HEK293T (cell line): ENCODE measurements at regions not wholly inside any gene's neighbourhood (a gene's known extent, or its start where the extent isn't known, plus 50 kb on each side); places are given as distances from the start of the nearest gene placed in this dataset.

Experiments
- ARNT ChIP-seq: fragments of 450-650 bp; IDR thresholded peaks from 2 replicates; pipeline ENCODE4 v1.6.1; 2017; ENCODE audit warnings: mild to moderate bottlenecking
- BHLHE40 ChIP-seq: fragments of 450-650 bp; IDR thresholded peaks from 2 replicates; pipeline ENCODE4 v1.6.1; 2016; ENCODE audit warnings: mild to moderate bottlenecking, moderate library complexity, borderline replicate concordance
- ELF4 ChIP-seq: fragments of 450-650 bp; IDR thresholded peaks from 2 replicates; pipeline ENCODE4 v1.6.1; 2017; ENCODE audit warnings: antibody characterized with exemption
- FOXA1 ChIP-seq: fragments of 450-650 bp; IDR thresholded peaks from 2 replicates; pipeline ENCODE4 v1.6.1; 2016; ENCODE audit warnings: mild to moderate bottlenecking
- FOXK2 ChIP-seq: fragments of 450-650 bp; IDR thresholded peaks from 2 replicates; pipeline ENCODE4 v1.6.1; 2016; ENCODE audit warnings: mild to moderate bottlenecking
- L3MBTL2 ChIP-seq: fragments of 450-650 bp; conservative IDR thresholded peaks from 2 replicates; pipeline ENCODE4 v1.6.1; 2016; ENCODE audit warnings: mild to moderate bottlenecking
- LEF1 ChIP-seq: fragments of 450-650 bp; IDR thresholded peaks from 2 replicates; pipeline ENCODE4 v1.6.1; 2017; ENCODE audit warnings: mild to moderate bottlenecking, borderline replicate concordance
- NFRKB ChIP-seq: fragments of 450-650 bp; IDR thresholded peaks from 2 replicates; pipeline ENCODE4 v1.6.1; 2016; ENCODE audit warnings: mild to moderate bottlenecking, moderate library complexity
- SP1 ChIP-seq: fragments of 450-650 bp; IDR thresholded peaks from 2 replicates; pipeline ENCODE4 v1.6.1; 2017
- SUZ12 ChIP-seq: fragments of 450-650 bp; IDR thresholded peaks from 2 replicates; pipeline ENCODE4 v1.6.1; 2016; ENCODE audit warnings: mild to moderate bottlenecking
- TARDBP ChIP-seq: fragments of 450-650 bp; IDR thresholded peaks from 2 replicates; pipeline ENCODE4 v1.6.1; 2016
- ZNF384 ChIP-seq: fragments of 450-650 bp; IDR thresholded peaks from 2 replicates; pipeline ENCODE4 v1.6.1; 2016
- TF ChIP-seq, protein P1 (sequence below): fragments of 450-650 bp; IDR thresholded peaks from 2 replicates; pipeline ENCODE4 v1.6.1; 2016

DNA sequence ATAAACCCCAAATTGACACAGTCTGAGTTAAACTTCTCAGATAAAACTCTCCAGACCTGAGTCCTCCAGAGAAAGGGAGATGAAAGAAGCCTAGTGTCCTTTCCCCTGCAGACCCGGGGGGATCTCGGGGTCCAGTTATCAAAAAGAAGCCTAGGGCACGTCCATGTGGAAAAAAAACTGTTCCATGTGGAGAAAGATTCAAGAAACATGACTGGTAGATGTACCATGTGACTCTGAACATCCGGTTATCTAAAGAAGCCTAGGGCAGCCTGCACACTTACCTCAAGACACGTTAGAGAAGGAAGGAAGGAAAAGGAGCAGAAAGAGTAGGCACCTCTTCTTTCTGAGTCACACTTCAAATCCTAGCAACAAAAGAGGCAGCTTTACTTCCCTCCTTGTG, 421.0 kb downstream of the LRATD1 start:
- TF ChIP-seq FOXA1 = no peak
- TF ChIP-seq SUZ12 = no peak
- TF ChIP-seq NFRKB = no peak
- TF ChIP-seq FOXK2 = no peak
- no peak for TF ChIP-seq TARDBP
- no peak for TF ChIP-seq ZNF384
- TF ChIP-seq BHLHE40 = no peak
- TF ChIP-seq SP1 = no peak
- no peak for TF ChIP-seq LEF1
- TF ChIP-seq, protein P1, sequence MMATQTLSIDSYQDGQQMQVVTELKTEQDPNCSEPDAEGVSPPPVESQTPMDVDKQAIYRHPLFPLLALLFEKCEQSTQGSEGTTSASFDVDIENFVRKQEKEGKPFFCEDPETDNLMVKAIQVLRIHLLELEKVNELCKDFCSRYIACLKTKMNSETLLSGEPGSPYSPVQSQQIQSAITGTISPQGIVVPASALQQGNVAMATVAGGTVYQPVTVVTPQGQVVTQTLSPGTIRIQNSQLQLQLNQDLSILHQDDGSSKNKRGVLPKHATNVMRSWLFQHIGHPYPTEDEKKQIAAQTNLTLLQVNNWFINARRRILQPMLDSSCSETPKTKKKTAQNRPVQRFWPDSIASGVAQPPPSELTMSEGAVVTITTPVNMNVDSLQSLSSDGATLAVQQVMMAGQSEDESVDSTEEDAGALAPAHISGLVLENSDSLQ = no peak
- TF ChIP-seq L3MBTL2 = no peak
- no peak for TF ChIP-seq ELF4
- TF ChIP-seq ARNT = no peak
